HG03432 (cell line): ENCODE measurements at regions not wholly inside any gene's neighbourhood (a gene's known extent, or its start where the extent isn't known, plus 50 kb on each side); places are given as distances from the start of the nearest gene placed in this dataset.

Experiments
- ATAC-seq: cut with Tn5 transposase; IDR thresholded peaks from one replicate; pipeline ENCODE4 v1.9.1; 2021; ENCODE audit warnings: mild to moderate bottlenecking, moderate library complexity; ENCODE audit not compliant: unreplicated experiment

DNA sequence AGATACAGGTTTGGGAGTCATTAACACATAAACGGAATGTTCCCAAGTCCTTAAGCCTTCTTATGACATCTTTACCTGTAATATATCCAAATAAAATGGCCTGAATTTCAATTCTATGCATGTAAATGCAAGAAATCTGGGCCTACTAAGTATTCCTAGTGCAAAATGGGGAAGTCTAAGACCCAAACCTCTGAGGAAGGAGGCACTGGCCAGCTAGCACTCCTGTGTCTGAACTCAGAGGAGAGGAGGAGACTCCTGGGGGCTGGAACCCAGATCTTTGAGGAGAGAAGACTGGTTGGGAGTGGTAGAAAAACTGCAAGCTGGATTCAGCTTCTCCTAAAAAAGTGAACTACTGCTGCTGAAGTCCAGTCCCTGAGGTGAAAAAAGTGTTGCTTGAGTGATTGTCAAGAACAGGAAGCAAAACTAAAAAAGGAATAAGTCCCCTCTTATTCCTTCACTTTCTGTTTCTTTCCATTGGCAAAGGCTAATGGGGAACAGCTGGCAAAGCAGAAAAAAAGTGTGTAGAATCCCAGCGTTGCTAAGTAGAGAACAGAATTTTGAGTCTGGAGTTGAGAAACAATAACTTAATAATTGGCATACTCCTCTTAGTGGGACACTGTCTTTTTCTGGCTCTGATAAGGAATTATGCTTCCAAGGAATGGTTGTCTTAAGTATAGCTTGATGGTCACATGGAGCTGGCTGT is 54.8 kb upstream of the ATP2C1 start:
- peak; percentile 3 for ATAC-seq

DNA sequence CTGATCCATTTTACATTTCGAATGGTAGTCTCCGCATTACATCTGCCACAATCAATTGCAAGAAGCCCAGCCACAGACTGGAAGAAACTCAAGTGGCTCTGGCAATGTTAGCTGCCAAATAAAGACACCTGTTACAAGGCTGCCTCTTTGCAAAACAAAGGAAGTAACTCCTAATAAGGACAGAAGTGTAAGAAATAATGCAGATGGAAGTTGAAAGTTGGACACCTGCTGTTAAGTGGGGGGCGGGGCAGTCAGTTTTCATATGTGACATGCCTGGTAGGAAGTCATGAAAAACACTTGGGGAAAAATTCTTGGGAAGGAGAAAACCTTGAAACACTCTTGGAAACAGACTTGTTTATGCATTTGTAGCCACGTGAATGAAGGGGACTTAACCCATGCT is 54.1 kb upstream of the ATP2C1 start:
- peak; percentile 86 for ATAC-seq

DNA sequence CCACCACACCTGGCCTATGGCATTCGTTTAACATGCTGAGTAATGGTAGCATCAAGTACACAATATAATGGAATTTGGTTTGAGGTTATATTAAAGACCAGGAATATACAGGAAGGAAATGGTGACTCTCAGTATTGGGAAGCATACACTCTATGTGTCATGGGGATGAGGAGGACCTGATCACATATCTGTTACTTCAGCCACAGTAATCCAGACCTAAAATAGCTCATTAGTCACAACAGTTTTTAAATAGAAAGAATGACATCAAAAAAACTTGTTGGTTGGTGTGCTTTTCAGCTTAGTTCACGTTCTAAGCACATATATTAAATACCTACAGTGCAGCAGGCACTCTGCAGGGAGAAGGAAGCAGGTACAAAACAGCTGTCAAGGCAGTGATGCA is 52.5 kb upstream of the ATP2C1 start:
- ATAC-seq: no peak

DNA sequence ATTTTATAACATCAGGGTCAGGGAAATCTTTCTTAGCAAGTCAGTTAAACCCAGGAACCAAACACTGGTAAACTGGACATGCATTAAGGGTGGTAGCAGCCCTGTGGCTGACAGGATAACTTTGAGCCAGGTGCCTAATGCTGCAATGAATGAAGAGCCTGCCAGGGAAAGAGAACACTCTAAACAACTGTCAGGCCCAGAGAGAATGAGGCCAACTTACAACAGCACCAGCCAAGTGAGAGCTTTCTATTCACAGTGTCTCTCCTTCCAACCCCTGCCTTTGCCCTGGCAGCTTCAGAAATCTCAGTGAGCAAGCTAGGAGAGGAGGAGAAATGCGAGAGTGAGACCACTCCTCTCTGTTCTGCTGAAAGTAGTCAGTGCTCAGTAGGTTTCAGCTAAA is 50.4 kb upstream of the ATP2C1 start:
- ATAC-seq: no peak
